ENCODE measurements at regions not wholly inside any gene's neighbourhood (a gene's known extent, or its start where the extent isn't known, plus 50 kb on each side); places are given as distances from the start of the nearest gene placed in this dataset.

DNA sequence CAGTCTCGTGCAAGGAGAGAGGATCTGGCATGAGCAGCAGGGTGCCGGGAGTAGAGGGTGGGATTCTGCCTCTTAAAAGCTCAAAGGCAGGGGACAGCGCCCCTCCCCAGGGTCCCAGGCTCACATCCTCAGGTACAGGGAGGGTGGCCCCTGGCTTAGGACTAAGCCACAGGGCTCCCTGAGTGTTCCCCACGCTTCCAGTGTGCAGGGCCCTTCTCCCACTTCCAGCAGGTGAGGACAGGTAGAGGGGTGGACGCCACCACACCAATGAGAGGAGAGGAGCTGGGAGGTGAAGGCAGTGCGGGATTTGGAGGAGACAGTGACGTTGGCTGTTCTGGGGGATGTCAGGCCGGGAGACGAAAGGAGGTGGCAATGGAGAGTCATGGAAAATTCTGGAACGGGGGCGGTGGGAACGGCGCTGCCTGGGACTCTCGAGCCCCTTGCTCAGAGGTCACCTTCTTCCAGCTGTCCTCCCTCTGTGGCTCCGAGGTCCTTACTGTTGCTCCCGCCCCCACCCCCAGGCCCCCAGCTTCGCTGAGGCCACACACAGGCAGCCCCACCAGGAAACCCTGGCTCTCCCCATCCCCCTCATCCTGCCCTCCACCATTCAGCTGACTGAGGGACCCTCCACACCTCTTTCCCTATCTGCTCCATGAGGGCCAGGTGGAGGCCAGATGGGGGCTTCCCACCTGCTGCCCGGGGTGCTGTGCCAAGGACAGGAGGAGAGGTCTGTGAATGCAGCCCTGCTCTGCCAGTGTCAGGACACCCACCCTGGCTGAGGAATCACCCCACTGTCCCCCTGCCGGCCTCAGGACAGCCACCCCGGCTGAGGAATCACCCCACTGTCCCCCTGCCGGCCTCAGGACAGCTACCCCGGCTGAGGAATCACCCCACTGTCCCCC, 57.7 kb upstream of the ACSF3 start (continued):
- TF ChIP-seq, protein P1, sequence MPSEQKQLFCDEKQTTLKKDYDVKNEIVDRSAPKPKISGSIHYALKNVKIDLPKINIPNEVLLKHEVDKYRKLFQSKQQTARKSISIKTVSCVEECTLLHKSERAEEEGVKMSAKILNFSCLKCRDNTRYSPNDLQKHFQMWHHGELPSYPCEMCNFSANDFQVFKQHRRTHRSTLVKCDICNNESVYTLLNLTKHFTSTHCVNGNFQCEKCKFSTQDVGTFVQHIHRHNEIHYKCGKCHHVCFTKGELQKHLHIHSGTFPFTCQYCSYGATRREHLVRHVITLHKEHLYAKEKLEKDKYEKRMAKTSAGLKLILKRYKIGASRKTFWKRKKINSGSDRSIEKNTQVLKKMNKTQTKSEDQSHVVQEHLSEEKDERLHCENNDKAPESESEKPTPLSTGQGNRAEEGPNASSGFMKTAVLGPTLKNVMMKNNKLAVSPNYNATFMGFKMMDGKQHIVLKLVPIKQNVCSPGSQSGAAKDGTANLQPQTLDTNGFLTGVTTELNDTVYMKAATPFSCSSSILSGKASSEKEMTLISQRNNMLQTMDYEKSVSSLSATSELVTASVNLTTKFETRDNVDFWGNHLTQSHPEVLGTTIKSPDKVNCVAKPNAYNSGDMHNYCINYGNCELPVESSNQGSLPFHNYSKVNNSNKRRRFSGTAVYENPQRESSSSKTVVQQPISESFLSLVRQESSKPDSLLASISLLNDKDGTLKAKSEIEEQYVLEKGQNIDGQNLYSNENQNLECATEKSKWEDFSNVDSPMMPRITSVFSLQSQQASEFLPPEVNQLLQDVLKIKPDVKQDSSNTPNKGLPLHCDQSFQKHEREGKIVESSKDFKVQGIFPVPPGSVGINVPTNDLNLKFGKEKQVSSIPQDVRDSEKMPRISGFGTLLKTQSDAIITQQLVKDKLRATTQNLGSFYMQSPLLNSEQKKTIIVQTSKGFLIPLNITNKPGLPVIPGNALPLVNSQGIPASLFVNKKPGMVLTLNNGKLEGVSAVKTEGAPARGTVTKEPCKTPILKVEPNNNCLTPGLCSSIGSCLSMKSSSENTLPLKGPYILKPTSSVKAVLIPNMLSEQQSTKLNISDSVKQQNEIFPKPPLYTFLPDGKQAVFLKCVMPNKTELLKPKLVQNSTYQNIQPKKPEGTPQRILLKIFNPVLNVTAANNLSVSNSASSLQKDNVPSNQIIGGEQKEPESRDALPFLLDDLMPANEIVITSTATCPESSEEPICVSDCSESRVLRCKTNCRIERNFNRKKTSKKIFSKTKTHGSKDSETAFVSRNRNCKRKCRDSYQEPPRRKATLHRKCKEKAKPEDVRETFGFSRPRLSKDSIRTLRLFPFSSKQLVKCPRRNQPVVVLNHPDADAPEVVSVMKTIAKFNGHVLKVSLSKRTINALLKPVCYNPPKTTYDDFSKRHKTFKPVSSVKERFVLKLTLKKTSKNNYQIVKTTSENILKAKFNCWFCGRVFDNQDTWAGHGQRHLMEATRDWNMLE (tag by site-specific recombination; conservative IDR thresholded peaks at IDR 0.05; ENCODE audit: low read depth): no peak
- no peak for TF ChIP-seq ZNF416 (tag by site-specific recombination; IDR thresholded peaks at IDR 0.05)
- TF ChIP-seq, protein P2, sequence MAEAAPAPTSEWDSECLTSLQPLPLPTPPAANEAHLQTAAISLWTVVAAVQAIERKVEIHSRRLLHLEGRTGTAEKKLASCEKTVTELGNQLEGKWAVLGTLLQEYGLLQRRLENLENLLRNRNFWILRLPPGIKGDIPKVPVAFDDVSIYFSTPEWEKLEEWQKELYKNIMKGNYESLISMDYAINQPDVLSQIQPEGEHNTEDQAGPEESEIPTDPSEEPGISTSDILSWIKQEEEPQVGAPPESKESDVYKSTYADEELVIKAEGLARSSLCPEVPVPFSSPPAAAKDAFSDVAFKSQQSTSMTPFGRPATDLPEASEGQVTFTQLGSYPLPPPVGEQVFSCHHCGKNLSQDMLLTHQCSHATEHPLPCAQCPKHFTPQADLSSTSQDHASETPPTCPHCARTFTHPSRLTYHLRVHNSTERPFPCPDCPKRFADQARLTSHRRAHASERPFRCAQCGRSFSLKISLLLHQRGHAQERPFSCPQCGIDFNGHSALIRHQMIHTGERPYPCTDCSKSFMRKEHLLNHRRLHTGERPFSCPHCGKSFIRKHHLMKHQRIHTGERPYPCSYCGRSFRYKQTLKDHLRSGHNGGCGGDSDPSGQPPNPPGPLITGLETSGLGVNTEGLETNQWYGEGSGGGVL (tag by site-specific recombination; IDR thresholded peaks at IDR 0.05): no peak
- TF ChIP-seq ZNF140 (tag by site-specific recombination; IDR thresholded peaks at IDR 0.05): no peak
- no peak for TF ChIP-seq ZNF202 (tag by site-specific recombination; IDR thresholded peaks at IDR 0.05; ENCODE audit: borderline replicate concordance)
- no peak for TF ChIP-seq KLF10 (tag by site-specific recombination; IDR thresholded peaks at IDR 0.05)

DNA sequence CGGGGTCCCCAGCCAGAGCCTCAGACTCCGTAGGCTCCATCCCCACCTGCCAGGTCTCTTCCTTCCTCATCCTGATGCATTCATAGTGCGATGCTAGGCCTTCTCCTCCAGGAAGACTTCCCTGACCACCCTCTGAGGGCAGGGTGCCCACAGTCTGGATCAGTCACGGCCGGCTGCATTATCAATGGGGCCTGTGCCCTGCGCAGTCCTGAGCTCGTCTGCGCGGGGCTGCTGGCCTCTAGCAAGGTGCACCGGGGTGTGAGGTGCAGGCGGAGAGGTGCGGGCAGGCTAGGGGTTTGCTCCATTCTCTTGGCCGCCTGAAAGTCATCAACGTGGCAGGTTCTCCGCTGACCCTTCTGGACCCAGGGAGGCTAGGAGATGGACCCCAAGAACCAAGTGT, 56.9 kb upstream of the ACSF3 start:
- Histone ChIP-seq H3K4me3 (ENCODE audit: low read depth, low read length) (no peak overlapping the region), H3K36me3 (ENCODE audit: control insufficient read depth in 2 of 2, insufficient read depth in 1 of 2, low read length in 2 of 2) (no peaks in the 10 kb centered on the region), H3K4me1 (ENCODE audit: control insufficient read depth, insufficient read depth, low read length) (no peaks in the 10 kb centered on the region), H3K9me3 (ENCODE audit: control insufficient read depth, insufficient read depth, low read depth, low read length) (no peaks in the 10 kb centered on the region), H3K27ac (ENCODE audit: extremely low read depth, low read depth, low read length) (no peak overlapping the region)
- CTCF ChIA-PET: no interaction called here
- TF ChIP-seq SP7 (tag by site-specific recombination; IDR thresholded peaks at IDR 0.05) (no peak), ZBTB7A (tag by site-specific recombination; IDR thresholded peaks at IDR 0.05; ENCODE audit: low read depth) (no peak), ZNF670 (tag by site-specific recombination; IDR thresholded peaks at IDR 0.05; ENCODE audit: low read depth) (no peak), GLIS1 (tag by site-specific recombination; IDR thresholded peaks at IDR 0.05) (no peak), ZNF558 (tag by site-specific recombination; IDR thresholded peaks at IDR 0.05) (no peak), ZNF843 (tag by site-specific recombination; IDR thresholded peaks at IDR 0.05) (no peak), SP3 (tag by site-specific recombination; IDR thresholded peaks at IDR 0.05) (no peak), BCL11A (tag by site-specific recombination; IDR thresholded peaks at IDR 0.05; ENCODE audit: low read depth) (no peak), HOXC10 (CRISPR knock-in tag; IDR thresholded peaks at IDR 0.05) (no peak), GLIS2 (tag by site-specific recombination; IDR thresholded peaks at IDR 0.05) (no peak), ZNF121 (tag by site-specific recombination; IDR thresholded peaks at IDR 0.05) (no peak)
- TF ChIP-seq, protein P3, sequence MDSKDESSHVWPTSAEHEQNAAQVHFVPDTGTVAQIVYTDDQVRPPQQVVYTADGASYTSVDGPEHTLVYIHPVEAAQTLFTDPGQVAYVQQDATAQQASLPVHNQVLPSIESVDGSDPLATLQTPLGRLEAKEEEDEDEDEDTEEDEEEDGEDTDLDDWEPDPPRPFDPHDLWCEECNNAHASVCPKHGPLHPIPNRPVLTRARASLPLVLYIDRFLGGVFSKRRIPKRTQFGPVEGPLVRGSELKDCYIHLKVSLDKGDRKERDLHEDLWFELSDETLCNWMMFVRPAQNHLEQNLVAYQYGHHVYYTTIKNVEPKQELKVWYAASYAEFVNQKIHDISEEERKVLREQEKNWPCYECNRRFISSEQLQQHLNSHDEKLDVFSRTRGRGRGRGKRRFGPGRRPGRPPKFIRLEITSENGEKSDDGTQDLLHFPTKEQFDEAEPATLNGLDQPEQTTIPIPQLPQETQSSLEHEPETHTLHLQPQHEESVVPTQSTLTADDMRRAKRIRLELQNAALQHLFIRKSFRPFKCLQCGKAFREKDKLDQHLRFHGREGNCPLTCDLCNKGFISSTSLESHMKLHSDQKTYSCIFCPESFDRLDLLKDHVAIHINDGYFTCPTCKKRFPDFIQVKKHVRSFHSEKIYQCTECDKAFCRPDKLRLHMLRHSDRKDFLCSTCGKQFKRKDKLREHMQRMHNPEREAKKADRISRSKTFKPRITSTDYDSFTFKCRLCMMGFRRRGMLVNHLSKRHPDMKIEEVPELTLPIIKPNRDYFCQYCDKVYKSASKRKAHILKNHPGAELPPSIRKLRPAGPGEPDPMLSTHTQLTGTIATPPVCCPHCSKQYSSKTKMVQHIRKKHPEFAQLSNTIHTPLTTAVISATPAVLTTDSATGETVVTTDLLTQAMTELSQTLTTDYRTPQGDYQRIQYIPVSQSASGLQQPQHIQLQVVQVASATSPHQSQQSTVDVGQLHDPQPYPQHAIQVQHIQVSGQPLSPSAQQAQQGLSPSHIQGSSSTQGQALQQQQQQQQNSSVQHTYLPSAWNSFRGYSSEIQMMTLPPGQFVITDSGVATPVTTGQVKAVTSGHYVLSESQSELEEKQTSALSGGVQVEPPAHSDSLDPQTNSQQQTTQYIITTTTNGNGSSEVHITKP (tag by site-specific recombination; IDR thresholded peaks at IDR 0.05): no peak
- TF ChIP-seq, protein P2 (tag by site-specific recombination; IDR thresholded peaks at IDR 0.05): no peak
- TF ChIP-seq, protein P4, sequence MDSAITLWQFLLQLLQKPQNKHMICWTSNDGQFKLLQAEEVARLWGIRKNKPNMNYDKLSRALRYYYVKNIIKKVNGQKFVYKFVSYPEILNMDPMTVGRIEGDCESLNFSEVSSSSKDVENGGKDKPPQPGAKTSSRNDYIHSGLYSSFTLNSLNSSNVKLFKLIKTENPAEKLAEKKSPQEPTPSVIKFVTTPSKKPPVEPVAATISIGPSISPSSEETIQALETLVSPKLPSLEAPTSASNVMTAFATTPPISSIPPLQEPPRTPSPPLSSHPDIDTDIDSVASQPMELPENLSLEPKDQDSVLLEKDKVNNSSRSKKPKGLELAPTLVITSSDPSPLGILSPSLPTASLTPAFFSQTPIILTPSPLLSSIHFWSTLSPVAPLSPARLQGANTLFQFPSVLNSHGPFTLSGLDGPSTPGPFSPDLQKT (IDR thresholded peaks at IDR 0.05; ENCODE audit: borderline replicate concordance, low read depth, low read length): no peak
- TF ChIP-seq, protein P5, sequence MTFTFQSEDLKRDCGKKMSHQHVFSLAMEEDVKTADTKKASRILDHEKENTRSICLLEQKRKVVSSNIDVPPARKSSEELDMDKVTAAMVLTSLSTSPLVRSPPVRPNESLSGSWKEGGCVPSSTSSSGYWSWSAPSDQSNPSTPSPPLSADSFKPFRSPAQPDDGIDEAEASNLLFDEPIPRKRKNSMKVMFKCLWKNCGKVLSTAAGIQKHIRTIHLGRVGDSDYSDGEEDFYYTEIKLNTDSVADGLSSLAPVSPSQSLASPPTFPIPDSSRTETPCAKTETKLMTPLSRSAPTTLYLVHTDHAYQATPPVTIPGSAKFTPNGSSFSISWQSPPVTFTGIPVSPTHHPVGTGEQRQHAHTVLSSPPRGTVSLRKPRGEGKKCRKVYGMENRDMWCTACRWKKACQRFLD (tag by site-specific recombination; IDR thresholded peaks at IDR 0.05): no peak
- POLR2A ChIA-PET: no interaction called here
